H1 (cell line): ENCODE measurements at regions not wholly inside any gene's neighbourhood (a gene's known extent, or its start where the extent isn't known, plus 50 kb on each side); places are given as distances from the start of the nearest gene placed in this dataset.

Experiments
- CTCF ChIA-PET: fragments of 300-600 bp; sonication (Branson Sonifier 250); formaldehyde crosslinking; loops from one replicate; lab custom pipeline; 2021; ENCODE audit not compliant: partially characterized antibody; lab: Charles Lee
- POLR2A ChIA-PET: fragments of 300-600 bp; sonication (Branson Sonifier 250); formaldehyde crosslinking; loops from one replicate; lab custom pipeline; 2021; ENCODE audit warnings: inconsistent platforms; ENCODE audit not compliant: partially characterized antibody; lab: Charles Lee
- DNase-seq, 2 experiments: peaks; one replicate each; pipeline versions ENCODE4 v3.0.0 to v3.0.0-alpha.2; 2010 to 2022; ENCODE audit warnings: low spot score in 2 of 2, low read depth in 1 of 2, mixed read lengths in 1 of 2
- FAIRE-seq: peaks from 2 replicates; lab custom pipeline; 2011; peaks lifted over from hg19 to GRCh38; lab: Jason Lieb, UNC
- H2AFZ ChIP-seq: 2 replicates; pipeline ENCODE4 v1.8.1; 2012; ENCODE audit warnings: low read length, inconsistent platforms
- H2AK5ac ChIP-seq: 2 replicates; pipeline ENCODE4 v1.6.1; 2013; ENCODE audit warnings: low read depth, low read length
- H2BK120ac ChIP-seq: replicated peaks from 2 replicates; pipeline ENCODE3; 2013; ENCODE audit warnings: low read depth, low read length, inconsistent platforms
- H2BK12ac ChIP-seq: 2 replicates; pipeline ENCODE4 v1.6.1; 2013; ENCODE audit warnings: low read depth, low read length
- H2BK15ac ChIP-seq: 2 replicates; pipeline ENCODE4 v1.6.1; 2013; ENCODE audit warnings: low read length
- H2BK20ac ChIP-seq: 2 replicates; pipeline ENCODE4 v1.6.1; 2013; ENCODE audit warnings: low read length
- H2BK5ac ChIP-seq: 2 replicates; pipeline ENCODE4 v1.6.1; 2013; ENCODE audit warnings: low read depth, low read length
- H3K14ac ChIP-seq: 2 replicates; pipeline ENCODE4 v1.6.1; 2013; ENCODE audit warnings: inconsistent platforms; ENCODE audit not compliant: insufficient read length
- H3K18ac ChIP-seq: 2 replicates; pipeline ENCODE4 v1.6.1; 2013; ENCODE audit warnings: low read length; ENCODE audit errors: extremely low read depth
- H3K23ac ChIP-seq: 2 replicates; pipeline ENCODE4 v1.6.1; 2013; ENCODE audit warnings: inconsistent platforms; ENCODE audit not compliant: insufficient read length
- H3K23me2 ChIP-seq: 2 replicates; pipeline ENCODE4 v1.6.1; 2013; ENCODE audit warnings: low read depth, low read length
- H3K27ac ChIP-seq: 2 replicates; pipeline ENCODE4 v1.6.1; 2011; ENCODE audit warnings: low read depth, low read length, inconsistent platforms
- H3K27me3 ChIP-seq, 4 experiments: replicated peaks in 1 of 4; 1 replicate in 1 of 4; 2 replicates in 3 of 4; pipeline versions ENCODE4 v1.6.1 to v1.8.1; 2011 to 2013; ENCODE audit warnings: low read length in 3 of 4, mild to moderate bottlenecking in 3 of 4, inconsistent platforms in 2 of 4, mixed read lengths in 2 of 4, moderate library complexity in 1 of 4; ENCODE audit not compliant: control insufficient read depth in 3 of 4, insufficient read depth in 3 of 4; ENCODE audit errors: extremely low read depth in 1 of 4
- H3K36me3 ChIP-seq, 4 experiments: 2 replicates each; pipeline versions ENCODE4 v1.6.1 to v1.8.1; 2011 to 2013; ENCODE audit warnings: mild to moderate bottlenecking in 4 of 4, low read length in 3 of 4, moderate library complexity in 2 of 4, control low read depth in 1 of 4, inconsistent platforms in 1 of 4; ENCODE audit not compliant: insufficient read depth in 4 of 4, control insufficient read depth in 2 of 4
- H3K4ac ChIP-seq: replicated peaks from 2 replicates; pipeline ENCODE3; 2013; ENCODE audit warnings: low read length, low read depth, mixed read lengths, inconsistent platforms; ENCODE audit not compliant: insufficient read length
- H3K4me1 ChIP-seq, 4 experiments: replicated peaks in 1 of 4; 1 replicate in 1 of 4; 2 replicates in 3 of 4; pipeline versions ENCODE4 v1.6.1 to v1.8.1; 2011 to 2013; ENCODE audit warnings: low read length in 3 of 4, inconsistent platforms in 2 of 4, mixed read lengths in 1 of 4; ENCODE audit not compliant: insufficient read depth in 4 of 4, control insufficient read depth in 3 of 4
- H3K4me2 ChIP-seq, 2 experiments: 2 replicates each; pipeline versions ENCODE4 v1.6.1 to v1.8.1; 2011 to 2013; ENCODE audit warnings: low read depth in 2 of 2, low read length in 2 of 2, control low read depth in 1 of 2, inconsistent platforms in 1 of 2, mild to moderate bottlenecking in 1 of 2; ENCODE audit not compliant: insufficient read depth in 1 of 2
- H3K4me3 ChIP-seq, 4 experiments: fragments of 200-600, 300-600 bp in 1 of 4; sonication (generic), shearing (Covaris generic), sonication (Bioruptor Twin) in 1 of 4; 2 replicates each; pipeline versions ENCODE4 v1.5.1 to v1.8.1; 2011 to 2016; ENCODE audit warnings: low read length in 4 of 4, low read depth in 3 of 4, control low read depth in 2 of 4, inconsistent platforms in 2 of 4, mild to moderate bottlenecking in 2 of 4, mixed read lengths in 1 of 4, moderate library complexity in 1 of 4; ENCODE audit not compliant: insufficient read depth in 2 of 4; ENCODE audit errors: extremely low read depth in 1 of 4
- H3K56ac ChIP-seq: replicated peaks from 2 replicates; pipeline ENCODE3; 2013; ENCODE audit warnings: low read depth, mild to moderate bottlenecking, mixed read lengths, low read length, inconsistent platforms; ENCODE audit not compliant: insufficient read length
- H3K79me1 ChIP-seq: 2 replicates; pipeline ENCODE4 v1.6.1; 2013; ENCODE audit warnings: low read depth, low read length, control low read depth
- H3K79me2 ChIP-seq, 2 experiments: 2 replicates each; pipeline versions ENCODE4 v1.6.1 to v1.8.1; 2012 to 2013; ENCODE audit warnings: low read length in 2 of 2, mild to moderate bottlenecking in 2 of 2, inconsistent platforms in 1 of 2; ENCODE audit not compliant: insufficient read depth in 2 of 2, control insufficient read depth in 1 of 2
- H3K9ac ChIP-seq, 4 experiments: replicated peaks in 1 of 4; 1 replicate in 1 of 4; 2 replicates in 3 of 4; pipeline versions ENCODE4 v1.6.1 to v1.8.1; 2011 to 2013; ENCODE audit warnings: low read depth in 3 of 4, low read length in 3 of 4, control low read depth in 2 of 4, mild to moderate bottlenecking in 2 of 4, moderate library complexity in 2 of 4, inconsistent platforms in 1 of 4; ENCODE audit errors: extremely low read depth in 1 of 4
- H3K9me3 ChIP-seq, 2 experiments: 2 replicates each; pipeline versions ENCODE4 v1.6.1 to v1.8.1; 2012 to 2013; ENCODE audit warnings: mild to moderate bottlenecking in 2 of 2, moderate library complexity in 2 of 2, control low read depth in 1 of 2, inconsistent platforms in 1 of 2, low read depth in 1 of 2, low read length in 1 of 2, mixed read lengths in 1 of 2; ENCODE audit not compliant: insufficient read depth in 2 of 2
- H4K20me1 ChIP-seq, 2 experiments: replicated peaks in 1 of 2; 2 replicates each; pipeline versions ENCODE3 to v1.8.1; 2011 to 2013; ENCODE audit warnings: inconsistent platforms in 2 of 2, low read length in 2 of 2, mild to moderate bottlenecking in 1 of 2; ENCODE audit not compliant: insufficient read depth in 2 of 2, control insufficient read depth in 1 of 2
- H4K5ac ChIP-seq: 2 replicates; pipeline ENCODE4 v1.6.1; 2013; ENCODE audit warnings: low read length, low read depth, mixed read lengths, inconsistent platforms; ENCODE audit not compliant: insufficient read length
- H4K8ac ChIP-seq: 2 replicates; pipeline ENCODE4 v1.8.0; 2013; ENCODE audit warnings: mild to moderate bottlenecking, moderate library complexity, low read length, inconsistent platforms; ENCODE audit not compliant: insufficient read depth; ENCODE audit errors: extremely low read depth
- H4K91ac ChIP-seq: replicated peaks from 2 replicates; pipeline ENCODE3; 2013; ENCODE audit warnings: low read length, mixed read lengths, inconsistent platforms; ENCODE audit not compliant: insufficient read length
- CEBPB ChIP-seq: IDR thresholded peaks from 2 replicates; pipeline ENCODE4 v1.6.1; 2012; ENCODE audit warnings: low read depth, low read length
- RAD21 ChIP-seq, 2 experiments: IDR thresholded peaks in 1 of 2; conservative IDR thresholded peaks in 1 of 2; 2 replicates each; pipeline ENCODE4 v1.6.1; 2011; ENCODE audit warnings: low read depth in 2 of 2, low read length in 2 of 2, improper control_type of control experiment in 1 of 2, inconsistent platforms in 1 of 2, mild to moderate bottlenecking in 1 of 2, moderate library complexity in 1 of 2
- RFX5 ChIP-seq: IDR thresholded peaks from 2 replicates; pipeline ENCODE4 v1.6.1; 2011; ENCODE audit warnings: low read depth, low read length, improper control_type of control experiment, borderline replicate concordance
- RXRA ChIP-seq: IDR thresholded peaks from 2 replicates; pipeline ENCODE4 v1.6.1; 2011; ENCODE audit warnings: low read depth, mild to moderate bottlenecking, low read length, moderate library complexity; ENCODE audit not compliant: insufficient read depth
- TEAD4 ChIP-seq: IDR thresholded peaks from 2 replicates; pipeline ENCODE4 v1.6.1; 2012; ENCODE audit warnings: low read depth, low read length, inconsistent platforms, mixed read lengths
- WGBS, 2 experiments: shearing (Covaris generic) in 1 of 2; methylation state at CpG; one replicate each; pipeline versions ENCODE4 v1.1.6 to v1.1.7; 2013 to 2015; ENCODE audit warnings: low lambda C conversion rate in 2 of 2, mixed read lengths in 2 of 2, inconsistent platforms in 1 of 2, low coverage in 1 of 2, missing lambda C conversion rate in 1 of 2; ENCODE audit not compliant: insufficient replicate concordance in 2 of 2, insufficient coverage in 1 of 2, insufficient read length in 1 of 2; ENCODE audit errors: extremely low coverage in 1 of 2, missing lambda C conversion rate in 1 of 2; 5-methylcytosine and 5-hydroxymethylcytosine counted together

DNA sequence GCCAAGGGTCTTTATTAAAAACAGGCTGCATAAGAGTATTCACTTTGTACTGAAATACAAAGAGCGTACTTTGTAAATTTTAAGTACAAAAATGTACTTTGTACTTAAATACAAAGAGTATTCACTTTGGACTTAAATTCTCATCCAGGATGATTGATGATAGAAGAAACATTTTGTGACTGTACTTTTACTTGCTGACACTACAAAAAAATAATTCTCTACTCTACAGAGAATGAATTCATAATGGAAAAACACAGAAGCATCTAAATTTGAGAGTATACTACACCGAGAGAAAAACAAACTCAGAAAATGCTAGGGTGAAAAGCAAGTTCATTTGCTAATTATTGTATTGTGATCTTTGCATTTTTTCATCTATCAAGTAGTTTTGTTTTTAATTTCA, 54.4 kb upstream of the STXBP5 start:
- 94% methylated on average over 2 of the region's 2 CpGs; no CpG with 5 or more reads in 1 of the 2 experiments for WGBS, 2 experiments
- no peak overlapping the region for H3K27ac ChIP-seq
- TF ChIP-seq RFX5 (no peak), RAD21 (IDR thresholded peaks at IDR 0.05 in 1 of 2, conservative IDR thresholded peaks at IDR 0.05 in 1 of 2; ENCODE audit: low read depth in 2 of 2, low read length in 2 of 2) (no peak), RXRA (no peak), TEAD4 (no peak), CEBPB (no peak)

More for the DNA sequence above, 54.4 kb upstream of the STXBP5 start:
- Histone ChIP-seq H3K4me3 (no peak overlapping the region), H2AK5ac (no peak overlapping the region), H3K56ac (no peak overlapping the region), H2BK15ac (no peak overlapping the region), H3K36me3 (no peaks in the 10 kb centered on the region), H2BK12ac (no peak overlapping the region), H4K5ac (no peak overlapping the region), H4K91ac (no peak overlapping the region), H2BK20ac (no peak overlapping the region), H3K4me1 (no peaks in the 10 kb centered on the region), H3K23me2 (no peaks in the 10 kb centered on the region), H4K8ac (no peak overlapping the region), H2AFZ (no peak overlapping the region), H3K79me2 (no peaks in the 10 kb centered on the region), H3K9ac (no peak overlapping the region), H4K20me1 (no peaks in the 10 kb centered on the region), H2BK5ac (no peak overlapping the region), H3K27me3 (no peaks in the 10 kb centered on the region), H3K79me1 (no peaks in the 10 kb centered on the region), H3K9me3 (no peaks in the 10 kb centered on the region), H3K23ac (no peak overlapping the region), H3K14ac (no peak overlapping the region), H3K4ac (no peak overlapping the region), H2BK120ac (no peak overlapping the region), H3K4me2 (no peak overlapping the region), H3K18ac (no peak overlapping the region)
- ChIA-PET POLR2A (no interaction called here), CTCF (interaction anchor here (1.0 kb wide), 1 partner anchor 8 kb away, joined by 3 read pairs; no protein-coding TSS in a partner anchor)
- no peak for DNase-seq
- FAIRE-seq, result no peak
